ENCODE measurements at regions not wholly inside any gene's neighbourhood (a gene's known extent, or its start where the extent isn't known, plus 50 kb on each side); places are given as distances from the start of the nearest gene placed in this dataset.

DNA sequence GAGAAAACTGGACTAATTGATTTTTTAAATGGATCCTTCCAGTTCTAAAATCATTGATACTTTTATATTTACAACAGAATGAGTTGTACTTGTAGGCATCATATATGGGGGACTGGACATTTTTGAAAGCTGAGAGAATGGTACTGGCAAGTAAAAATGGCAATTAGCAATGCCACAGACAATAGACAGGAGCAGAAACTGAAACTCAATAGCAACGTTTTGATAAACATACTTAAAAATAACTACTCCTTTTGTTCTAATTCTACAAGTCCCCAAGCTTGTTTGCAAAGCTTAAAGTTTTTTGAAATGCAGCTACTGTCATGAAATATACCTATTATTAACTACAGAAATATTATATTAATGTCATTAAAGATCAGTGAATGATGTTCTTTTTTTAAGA is 52.8 kb upstream of the FBXL7 start:
- H3K4me3 ChIP-seq (replicated peaks; ENCODE audit: low read depth, low read length), result no peak overlapping the region
- TF ChIP-seq CTCF (IDR thresholded peaks at IDR 0.05; ENCODE audit: low read depth, low read length, missing control alignments), result no peak
- no peak for DNase-seq (ENCODE audit: extremely low read depth, low read depth)

- DNase-seq (ENCODE audit: extremely low read depth, low read depth), result no peak
- no peak for TF ChIP-seq CTCF (IDR thresholded peaks at IDR 0.05; ENCODE audit: low read depth, low read length, missing control alignments)
Measured at GRCh38 chr5:15446552-15446951, 53.4 kb upstream of the FBXL7 start.

DNA sequence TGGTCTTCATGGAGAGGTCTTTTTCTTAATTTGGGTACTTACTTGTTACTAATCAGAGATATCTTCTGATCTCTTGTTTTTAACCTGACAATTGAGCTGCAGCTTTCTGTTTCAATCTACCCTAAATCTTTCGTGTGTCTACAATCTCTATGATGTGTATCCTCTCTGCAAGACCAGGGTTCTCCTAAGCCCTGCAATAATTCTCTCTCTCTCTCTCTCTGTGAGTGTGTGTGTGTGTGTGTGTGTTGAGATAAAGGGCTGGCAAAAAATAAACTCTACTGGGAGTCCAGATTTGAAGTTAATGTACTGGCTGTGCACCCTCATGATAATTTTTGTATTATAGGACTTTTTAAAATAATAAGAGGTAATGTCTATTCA is 57.8 kb upstream of the FBXL7 start:
- no peak overlapping the region for H3K4me3 ChIP-seq (replicated peaks; ENCODE audit: low read depth, low read length)
- DNase-seq (ENCODE audit: extremely low read depth, low read depth), result no peak
- no peak for TF ChIP-seq CTCF (IDR thresholded peaks at IDR 0.05; ENCODE audit: low read depth, low read length, missing control alignments)

More at GRCh38 chr5:15446552-15446951, 53.4 kb upstream of the FBXL7 start:
- H3K4me3 ChIP-seq (replicated peaks; ENCODE audit: low read depth, low read length), result no peak overlapping the region

GRCh38 chr5:15441433-15442192 is 58.4 kb upstream of the FBXL7 start:
- no peak for TF ChIP-seq CTCF (IDR thresholded peaks at IDR 0.05; ENCODE audit: low read depth, low read length, missing control alignments)
- no peak overlapping the region for H3K4me3 ChIP-seq (replicated peaks; ENCODE audit: low read depth, low read length)
- DNase-seq (ENCODE audit: extremely low read depth, low read depth), result no peak

DNA sequence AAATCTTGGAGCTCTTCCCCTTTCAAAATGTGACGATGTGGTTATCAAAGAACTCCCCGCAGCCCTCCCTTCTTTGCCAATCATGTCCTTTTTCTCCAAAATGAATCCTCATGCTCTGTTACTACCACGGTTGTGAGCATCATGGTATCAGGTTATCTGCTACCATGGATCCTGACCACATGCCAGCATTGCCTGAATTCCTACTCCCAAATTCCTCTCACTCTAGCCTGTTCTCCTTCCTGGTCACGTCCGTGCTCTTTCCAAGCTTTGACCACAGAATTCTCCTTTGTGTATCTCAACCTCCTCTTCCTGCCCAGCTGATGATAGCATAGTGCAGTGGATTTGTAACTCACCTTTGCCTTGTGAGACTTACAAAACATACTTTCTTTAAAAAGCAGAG is 59.5 kb upstream of the FBXL7 start:
- TF ChIP-seq CTCF (IDR thresholded peaks at IDR 0.05; ENCODE audit: low read depth, low read length, missing control alignments), result no peak
- no peak overlapping the region for H3K4me3 ChIP-seq (replicated peaks; ENCODE audit: low read depth, low read length)
- no peak for DNase-seq (ENCODE audit: extremely low read depth, low read depth)

DNA sequence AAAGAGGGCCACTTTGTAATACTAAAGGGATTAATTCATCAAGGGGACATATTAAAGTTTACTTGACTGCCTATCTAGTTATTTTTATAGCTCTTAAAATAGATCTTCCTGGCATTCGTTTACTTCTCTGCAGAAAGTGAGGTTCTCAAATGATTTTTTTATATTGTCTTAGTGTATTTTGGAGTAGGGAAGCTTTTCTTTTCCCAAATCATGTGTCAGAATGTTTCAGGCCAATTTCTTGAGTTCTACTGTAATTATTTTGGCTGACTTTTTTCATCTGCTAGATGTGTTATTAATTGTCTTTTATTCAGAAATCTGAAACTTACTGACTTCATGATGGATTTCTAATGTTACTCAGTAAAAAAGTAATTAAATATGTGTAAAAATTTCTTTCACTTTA is 60.2 kb upstream of the FBXL7 start:
- TF ChIP-seq CTCF (IDR thresholded peaks at IDR 0.05; ENCODE audit: low read depth, low read length, missing control alignments), result no peak
- no peak overlapping the region for H3K4me3 ChIP-seq (replicated peaks; ENCODE audit: low read depth, low read length)
- no peak for DNase-seq (ENCODE audit: extremely low read depth, low read depth)

- DNase-seq (ENCODE audit: extremely low read depth, low read depth), result no peak
- H3K4me3 ChIP-seq (replicated peaks; ENCODE audit: low read depth, low read length), result no peak overlapping the region
- TF ChIP-seq CTCF (IDR thresholded peaks at IDR 0.05; ENCODE audit: low read depth, low read length, missing control alignments), result no peak
Measured at GRCh38 chr5:15433709-15434108, 66.3 kb upstream of the FBXL7 start.
